K562 (cell line): ENCODE measurements at regions not wholly inside any gene's neighbourhood (a gene's known extent, or its start where the extent isn't known, plus 50 kb on each side); places are given as distances from the start of the nearest gene placed in this dataset.

Experiments used
- CHD2 ChIP-seq: IDR thresholded peaks from 2 replicates; pipeline ENCODE4 v1.6.1; 2011; ENCODE audit warnings: low read depth, low read length
- EP300 ChIP-seq: IDR thresholded peaks from 2 replicates; pipeline ENCODE4 v1.6.1; 2012; ENCODE audit warnings: low read length, improper control_type of control experiment
- KHSRP ChIP-seq: fragments of 450-650 bp; IDR thresholded peaks from 2 replicates; pipeline ENCODE4 v1.6.1; 2017
- MTF1 ChIP-seq: fragments of 250-450 bp; sonication (Bioruptor Pico); IDR thresholded peaks from 2 replicates; pipeline ENCODE4 v1.9.0; 2021; ENCODE audit warnings: moderate library complexity, mild to moderate bottlenecking, inconsistent platforms, borderline replicate concordance
- PML ChIP-seq: IDR thresholded peaks from 2 replicates; pipeline ENCODE4 v1.6.1; 2012; ENCODE audit warnings: low read length, inconsistent platforms
- RAD21 ChIP-seq, 2 experiments: fragments of 250-450 bp in 1 of 2; fragments of 450-650 bp in 1 of 2; sonication (Bioruptor Pico) in 1 of 2; formaldehyde crosslinking in 1 of 2; IDR thresholded peaks in 1 of 2; conservative IDR thresholded peaks in 1 of 2; 2 replicates each; pipeline versions ENCODE4 v1.4.0 to v1.8.0; 2020 to 2022; ENCODE audit warnings: mild to moderate bottlenecking in 2 of 2, moderate library complexity in 1 of 2
- RFX5 ChIP-seq: IDR thresholded peaks from 2 replicates; pipeline ENCODE4 v1.6.1; 2011; ENCODE audit warnings: low read depth, mild to moderate bottlenecking, improper control_type of control experiment, low read length
- STAT5B ChIP-seq: fragments of 250-450 bp; sonication (Bioruptor Pico); IDR thresholded peaks from 2 replicates; pipeline ENCODE4 v1.8.0; 2021; ENCODE audit warnings: mild to moderate bottlenecking, inconsistent platforms
- ZC3H11A ChIP-seq: IDR thresholded peaks from 2 replicates; pipeline ENCODE4 v1.6.1; 2012; ENCODE audit warnings: low read depth, low read length, improper control_type of control experiment
- ZKSCAN3 ChIP-seq: fragments of 250-450 bp; sonication (Bioruptor Pico); IDR thresholded peaks from 2 replicates; pipeline ENCODE4 v1.4.0; 2020
- ZNF316 ChIP-seq: fragments of 450-650 bp; IDR thresholded peaks from 2 replicates; pipeline ENCODE4 v1.6.1; 2016
- ZNF766 ChIP-seq: fragments of 200-800 bp; sonication (Bioruptor generic); conservative IDR thresholded peaks from 2 replicates; pipeline ENCODE4 v1.6.1; 2016; ENCODE audit warnings: missing genetic modification characterization, missing compliant biosample characterization
- TF ChIP-seq, protein P1 (sequence below), 2 experiments: fragments of 450-650 bp in 1 of 2; IDR thresholded peaks; 2 replicates each; pipeline ENCODE4 v1.6.1; 2011 to 2017; ENCODE audit warnings: low read depth in 2 of 2, antibody characterized with exemption in 1 of 2, borderline replicate concordance in 1 of 2, low read length in 1 of 2, mild to moderate bottlenecking in 1 of 2, mixed read lengths in 1 of 2; ENCODE audit not compliant: control insufficient read depth in 1 of 2
- TF ChIP-seq, protein P2 (sequence below): fragments of 250-450 bp; sonication (Bioruptor Pico); IDR thresholded peaks from 2 replicates; pipeline ENCODE4 v1.6.1; 2021; ENCODE audit warnings: mild to moderate bottlenecking
- TF ChIP-seq, protein P3 (sequence below): IDR thresholded peaks from 2 replicates; pipeline ENCODE4 v1.6.1; 2011; ENCODE audit warnings: borderline replicate concordance, low read depth, mild to moderate bottlenecking, moderate library complexity, low read length; ENCODE audit not compliant: insufficient read depth, poor library complexity, severe bottlenecking
- TF ChIP-seq, protein P4 (sequence below): fragments of 450-650 bp; IDR thresholded peaks from 2 replicates; pipeline ENCODE4 v1.6.1; 2017; ENCODE audit warnings: mild to moderate bottlenecking, moderate library complexity

DNA sequence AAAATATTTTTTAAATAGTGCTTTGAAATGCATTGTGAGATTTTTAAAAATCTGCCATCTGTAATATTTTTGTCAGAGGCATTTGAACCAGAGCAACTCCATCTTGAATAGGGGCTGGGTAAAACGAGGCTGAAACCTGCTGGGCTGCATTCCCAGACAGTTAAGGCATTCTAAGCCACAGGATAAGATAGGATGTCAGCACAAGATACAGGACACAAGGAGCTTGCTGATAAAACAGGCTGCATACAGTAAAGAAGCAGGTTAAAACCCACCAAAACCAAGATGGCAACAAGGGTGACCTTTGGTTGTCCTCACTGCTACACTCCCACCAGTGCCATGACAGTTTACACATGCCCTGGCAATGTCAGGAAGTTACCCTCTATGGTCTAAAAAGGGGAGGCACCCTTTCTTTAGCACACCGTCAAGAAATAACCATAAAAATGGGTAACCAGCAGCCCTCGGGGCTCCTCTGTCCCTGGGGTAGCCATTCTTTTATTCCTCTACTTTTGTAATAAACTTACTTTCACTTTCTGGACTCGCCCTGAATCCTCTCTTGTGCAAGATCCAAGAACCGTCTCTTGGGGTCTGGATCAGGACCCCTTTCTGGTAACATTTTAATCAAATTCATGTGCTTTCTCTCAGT lies 273.7 kb downstream of the SEMA3D start (continued):
- TF ChIP-seq, protein P1, sequence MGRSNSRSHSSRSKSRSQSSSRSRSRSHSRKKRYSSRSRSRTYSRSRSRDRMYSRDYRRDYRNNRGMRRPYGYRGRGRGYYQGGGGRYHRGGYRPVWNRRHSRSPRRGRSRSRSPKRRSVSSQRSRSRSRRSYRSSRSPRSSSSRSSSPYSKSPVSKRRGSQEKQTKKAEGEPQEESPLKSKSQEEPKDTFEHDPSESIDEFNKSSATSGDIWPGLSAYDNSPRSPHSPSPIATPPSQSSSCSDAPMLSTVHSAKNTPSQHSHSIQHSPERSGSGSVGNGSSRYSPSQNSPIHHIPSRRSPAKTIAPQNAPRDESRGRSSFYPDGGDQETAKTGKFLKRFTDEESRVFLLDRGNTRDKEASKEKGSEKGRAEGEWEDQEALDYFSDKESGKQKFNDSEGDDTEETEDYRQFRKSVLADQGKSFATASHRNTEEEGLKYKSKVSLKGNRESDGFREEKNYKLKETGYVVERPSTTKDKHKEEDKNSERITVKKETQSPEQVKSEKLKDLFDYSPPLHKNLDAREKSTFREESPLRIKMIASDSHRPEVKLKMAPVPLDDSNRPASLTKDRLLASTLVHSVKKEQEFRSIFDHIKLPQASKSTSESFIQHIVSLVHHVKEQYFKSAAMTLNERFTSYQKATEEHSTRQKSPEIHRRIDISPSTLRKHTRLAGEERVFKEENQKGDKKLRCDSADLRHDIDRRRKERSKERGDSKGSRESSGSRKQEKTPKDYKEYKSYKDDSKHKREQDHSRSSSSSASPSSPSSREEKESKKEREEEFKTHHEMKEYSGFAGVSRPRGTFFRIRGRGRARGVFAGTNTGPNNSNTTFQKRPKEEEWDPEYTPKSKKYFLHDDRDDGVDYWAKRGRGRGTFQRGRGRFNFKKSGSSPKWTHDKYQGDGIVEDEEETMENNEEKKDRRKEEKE (IDR thresholded peaks at IDR 0.05; ENCODE audit: borderline replicate concordance in 1 of 2, control insufficient read depth in 1 of 2, low read depth in 2 of 2, low read length in 1 of 2): no peak
- TF ChIP-seq PML (no peak), RAD21 (CRISPR knock-in tag; conservative IDR thresholded peaks at IDR 0.05 in 1 of 2, IDR thresholded peaks at IDR 0.05 in 1 of 2) (peak in 1 of 2 experiments; percentile 18; a peak in 1 of 4 replicates), ZNF316 (no peak), STAT5B (no peak), KHSRP (no peak), ZKSCAN3 (CRISPR knock-in tag) (no peak), ZC3H11A (no peak), EP300 (peak; percentile 42; the same call in 1 of the 2 replicates), MTF1 (CRISPR knock-in tag) (no peak), RFX5 (no peak), ZNF766 (CRISPR knock-in tag) (peak; percentile 97), CHD2 (no peak)
- TF ChIP-seq, protein P2, sequence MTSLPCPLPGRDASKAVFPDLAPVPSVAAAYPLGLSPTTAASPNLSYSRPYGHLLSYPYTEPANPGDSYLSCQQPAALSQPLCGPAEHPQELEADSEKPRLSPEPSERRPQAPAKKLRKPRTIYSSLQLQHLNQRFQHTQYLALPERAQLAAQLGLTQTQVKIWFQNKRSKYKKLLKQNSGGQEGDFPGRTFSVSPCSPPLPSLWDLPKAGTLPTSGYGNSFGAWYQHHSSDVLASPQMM (CRISPR knock-in tag): no peak
- TF ChIP-seq, protein P3, sequence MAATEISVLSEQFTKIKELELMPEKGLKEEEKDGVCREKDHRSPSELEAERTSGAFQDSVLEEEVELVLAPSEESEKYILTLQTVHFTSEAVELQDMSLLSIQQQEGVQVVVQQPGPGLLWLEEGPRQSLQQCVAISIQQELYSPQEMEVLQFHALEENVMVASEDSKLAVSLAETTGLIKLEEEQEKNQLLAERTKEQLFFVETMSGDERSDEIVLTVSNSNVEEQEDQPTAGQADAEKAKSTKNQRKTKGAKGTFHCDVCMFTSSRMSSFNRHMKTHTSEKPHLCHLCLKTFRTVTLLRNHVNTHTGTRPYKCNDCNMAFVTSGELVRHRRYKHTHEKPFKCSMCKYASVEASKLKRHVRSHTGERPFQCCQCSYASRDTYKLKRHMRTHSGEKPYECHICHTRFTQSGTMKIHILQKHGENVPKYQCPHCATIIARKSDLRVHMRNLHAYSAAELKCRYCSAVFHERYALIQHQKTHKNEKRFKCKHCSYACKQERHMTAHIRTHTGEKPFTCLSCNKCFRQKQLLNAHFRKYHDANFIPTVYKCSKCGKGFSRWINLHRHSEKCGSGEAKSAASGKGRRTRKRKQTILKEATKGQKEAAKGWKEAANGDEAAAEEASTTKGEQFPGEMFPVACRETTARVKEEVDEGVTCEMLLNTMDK: no peak
- TF ChIP-seq, protein P4, sequence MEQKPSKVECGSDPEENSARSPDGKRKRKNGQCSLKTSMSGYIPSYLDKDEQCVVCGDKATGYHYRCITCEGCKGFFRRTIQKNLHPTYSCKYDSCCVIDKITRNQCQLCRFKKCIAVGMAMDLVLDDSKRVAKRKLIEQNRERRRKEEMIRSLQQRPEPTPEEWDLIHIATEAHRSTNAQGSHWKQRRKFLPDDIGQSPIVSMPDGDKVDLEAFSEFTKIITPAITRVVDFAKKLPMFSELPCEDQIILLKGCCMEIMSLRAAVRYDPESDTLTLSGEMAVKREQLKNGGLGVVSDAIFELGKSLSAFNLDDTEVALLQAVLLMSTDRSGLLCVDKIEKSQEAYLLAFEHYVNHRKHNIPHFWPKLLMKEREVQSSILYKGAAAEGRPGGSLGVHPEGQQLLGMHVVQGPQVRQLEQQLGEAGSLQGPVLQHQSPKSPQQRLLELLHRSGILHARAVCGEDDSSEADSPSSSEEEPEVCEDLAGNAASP: no peak
